ENCODE measurements at regions not wholly inside any gene's neighbourhood (a gene's known extent, or its start where the extent isn't known, plus 50 kb on each side); places are given as distances from the start of the nearest gene placed in this dataset.

- DNase-seq (no peak), ATAC-seq (no peak)
- Histone ChIP-seq H3K27ac (no peak overlapping the region), H3K4me3 (no peak overlapping the region), H3K4me1 (no peaks in the 10 kb centered on the region), H3K36me3 (no peaks in the 10 kb centered on the region), H3K9me3 (no peaks in the 10 kb centered on the region), H3K27me3 (no peaks in the 10 kb centered on the region)
- 50% methylated on average over 1 of the region's 1 CpG for WGBS (ENCODE audit: insufficient coverage, low coverage, low lambda C conversion rate, missing lambda C conversion rate)
- TF ChIP-seq CTCF (IDR thresholded peaks at IDR 0.05) = no peak
- no peak for TF ChIP-seq POLR2A (IDR thresholded peaks at IDR 0.05)
- intact Hi-C loops (cut with DNase I) = no loop called here
Observed at GRCh38 chr15:62346168-62346567, 181.1 kb upstream of the C2CD4B start.

- no peak overlapping the region for H3K27ac ChIP-seq
- 60% methylated on average over 1 of the region's 3 CpGs for WGBS (ENCODE audit: insufficient coverage, low coverage, low lambda C conversion rate, missing lambda C conversion rate)
- no peak overlapping the region for H3K4me3 ChIP-seq
- no peak for DNase-seq
- H3K9me3 ChIP-seq = no peaks in the 10 kb centered on the region
- H3K27me3 ChIP-seq = no peaks in the 10 kb centered on the region
- no peak for ATAC-seq
- no peaks in the 10 kb centered on the region for H3K36me3 ChIP-seq
- no peaks in the 10 kb centered on the region for H3K4me1 ChIP-seq
- intact Hi-C loops (cut with DNase I) = no loop called here
- TF ChIP-seq POLR2A (IDR thresholded peaks at IDR 0.05) = no peak
Observed at GRCh38 chr15:62348118-62348517, 183.0 kb upstream of the C2CD4B start.

- TF ChIP-seq POLR2A (IDR thresholded peaks at IDR 0.05) (no peak), CTCF (IDR thresholded peaks at IDR 0.05) (no peak)
- Histone ChIP-seq H3K36me3 (no peaks in the 10 kb centered on the region), H3K4me1 (no peaks in the 10 kb centered on the region), H3K4me3 (no peak overlapping the region), H3K9me3 (no peaks in the 10 kb centered on the region), H3K27ac (no peak overlapping the region), H3K27me3 (no peaks in the 10 kb centered on the region)
- ATAC-seq (no peak), DNase-seq (no peak)
- 59% methylated on average over 3 of the region's 3 CpGs for WGBS (ENCODE audit: insufficient coverage, low coverage, low lambda C conversion rate, missing lambda C conversion rate)
- intact Hi-C loops (cut with DNase I) = no loop called here
Observed at GRCh38 chr15:62348623-62349022, 183.5 kb upstream of the C2CD4B start.

- DNase-seq (no peak), ATAC-seq (no peak)
- H3K9me3 ChIP-seq = no peaks in the 10 kb centered on the region
- WGBS (ENCODE audit: insufficient coverage, low coverage, low lambda C conversion rate, missing lambda C conversion rate) = 52% methylated on average over 3 of the region's 3 CpGs
- no peak for TF ChIP-seq POLR2A (IDR thresholded peaks at IDR 0.05)
- no peak for TF ChIP-seq CTCF (IDR thresholded peaks at IDR 0.05)
- intact Hi-C loops (cut with DNase I) = no loop called here
- no peaks in the 10 kb centered on the region for H3K27me3 ChIP-seq
- no peak overlapping the region for H3K27ac ChIP-seq
- H3K36me3 ChIP-seq = no peaks in the 10 kb centered on the region
- no peaks in the 10 kb centered on the region for H3K4me1 ChIP-seq
- H3K4me3 ChIP-seq = no peak overlapping the region
Observed at GRCh38 chr15:62352817-62353216, 187.7 kb upstream of the C2CD4B start.

- Histone ChIP-seq H3K4me3 (no peak overlapping the region), H3K36me3 (no peaks in the 10 kb centered on the region), H3K27ac (no peak overlapping the region), H3K4me1 (no peaks in the 10 kb centered on the region), H3K27me3 (no peaks in the 10 kb centered on the region), H3K9me3 (no peaks in the 10 kb centered on the region)
- 67% methylated on average over 4 of the region's 5 CpGs for WGBS (ENCODE audit: insufficient coverage, low coverage, low lambda C conversion rate, missing lambda C conversion rate)
- ATAC-seq (no peak), DNase-seq (no peak)
- intact Hi-C loops (cut with DNase I) = no loop called here
- TF ChIP-seq CTCF (IDR thresholded peaks at IDR 0.05) (no peak), POLR2A (IDR thresholded peaks at IDR 0.05) (no peak)
Observed at GRCh38 chr15:62357431-62357830, 192.3 kb upstream of the C2CD4B start.
